DND-41 (cell line): ENCODE measurements at regions not wholly inside any gene's neighbourhood (a gene's known extent, or its start where the extent isn't known, plus 50 kb on each side); places are given as distances from the start of the nearest gene placed in this dataset.

Source experiments
- EZH2 ChIP-seq: IDR thresholded peaks from 3 replicates; pipeline ENCODE4 v1.6.1; 2012; ENCODE audit warnings: borderline replicate concordance, low read depth, mild to moderate bottlenecking, moderate library complexity, low read length, inconsistent platforms; ENCODE audit not compliant: severe bottlenecking
- TF ChIP-seq, protein P1 (sequence below): IDR thresholded peaks from 2 replicates; pipeline ENCODE4 v1.5.1; 2012; ENCODE audit warnings: borderline replicate concordance, low read length, moderate library complexity, mild to moderate bottlenecking; ENCODE audit not compliant: poor library complexity, severe bottlenecking; ENCODE audit errors: extremely low read depth

DNA sequence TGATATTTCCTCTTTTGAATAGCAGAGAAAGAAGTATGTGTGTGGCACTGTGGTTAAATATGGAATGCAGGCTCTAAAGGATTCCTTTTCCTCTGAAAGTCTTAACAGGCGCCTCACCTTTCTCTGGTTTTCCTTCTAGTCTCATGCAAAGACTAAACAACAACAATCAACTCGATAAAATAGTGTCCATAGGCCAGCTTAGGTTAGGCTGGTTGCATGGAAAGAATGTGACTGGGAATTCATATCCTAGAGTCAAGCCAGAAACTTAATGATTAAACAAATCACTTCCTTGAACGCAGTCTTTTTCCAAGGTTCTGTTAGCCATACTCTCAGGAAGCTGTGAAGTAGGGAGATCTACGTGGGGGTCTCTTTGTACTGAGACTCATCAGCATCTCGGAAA is 800.8 kb upstream of the ID2 start:
- no peak for TF ChIP-seq EZH2
- TF ChIP-seq, protein P1, sequence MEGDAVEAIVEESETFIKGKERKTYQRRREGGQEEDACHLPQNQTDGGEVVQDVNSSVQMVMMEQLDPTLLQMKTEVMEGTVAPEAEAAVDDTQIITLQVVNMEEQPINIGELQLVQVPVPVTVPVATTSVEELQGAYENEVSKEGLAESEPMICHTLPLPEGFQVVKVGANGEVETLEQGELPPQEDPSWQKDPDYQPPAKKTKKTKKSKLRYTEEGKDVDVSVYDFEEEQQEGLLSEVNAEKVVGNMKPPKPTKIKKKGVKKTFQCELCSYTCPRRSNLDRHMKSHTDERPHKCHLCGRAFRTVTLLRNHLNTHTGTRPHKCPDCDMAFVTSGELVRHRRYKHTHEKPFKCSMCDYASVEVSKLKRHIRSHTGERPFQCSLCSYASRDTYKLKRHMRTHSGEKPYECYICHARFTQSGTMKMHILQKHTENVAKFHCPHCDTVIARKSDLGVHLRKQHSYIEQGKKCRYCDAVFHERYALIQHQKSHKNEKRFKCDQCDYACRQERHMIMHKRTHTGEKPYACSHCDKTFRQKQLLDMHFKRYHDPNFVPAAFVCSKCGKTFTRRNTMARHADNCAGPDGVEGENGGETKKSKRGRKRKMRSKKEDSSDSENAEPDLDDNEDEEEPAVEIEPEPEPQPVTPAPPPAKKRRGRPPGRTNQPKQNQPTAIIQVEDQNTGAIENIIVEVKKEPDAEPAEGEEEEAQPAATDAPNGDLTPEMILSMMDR, result no peak
